SHP77 (cell line): ENCODE measurements at regions not wholly inside any gene's neighbourhood (a gene's known extent, or its start where the extent isn't known, plus 50 kb on each side); places are given as distances from the start of the nearest gene placed in this dataset.

Experiments
- DNase-seq, 2 experiments: peaks; one replicate each; lab custom pipeline; 2025; lab: John Stamatoyannopoulos, UW

GRCh38 chr2:216808805-216809425 lies 50.9 kb downstream of the TNP1 start:
- no peak for DNase-seq

GRCh38 chr2:216807857-216808272 lies 52.0 kb downstream of the TNP1 start:
- peak in 1 of 2 experiments; percentile 42 for DNase-seq

GRCh38 chr2:216804357-216805350 lies 55.2 kb downstream of the TNP1 start:
- no peak for DNase-seq

GRCh38 chr2:216803791-216804190 lies 56.1 kb downstream of the TNP1 start:
- peak; percentile 6 to 76 for DNase-seq

GRCh38 chr2:216802516-216803215 lies 57.2 kb downstream of the TNP1 start:
- peak; percentile 33 to 39 for DNase-seq

GRCh38 chr2:216800836-216801235 lies 59.0 kb downstream of the TNP1 start:
- DNase-seq = no peak

- DNase-seq = no peak
These were observed 59.9 kb downstream of the TNP1 start for GRCh38 chr2:216799873-216800431.

GRCh38 chr2:216796115-216796840 lies 63.6 kb downstream of the TNP1 start:
- DNase-seq = no peak

- no peak for DNase-seq
These were observed 66.5 kb downstream of the TNP1 start for GRCh38 chr2:216793386-216793785.

- DNase-seq = peak; percentile 30 to 52
These were observed 67.4 kb downstream of the TNP1 start for GRCh38 chr2:216792222-216793021.

- DNase-seq = no peak
These were observed 68.6 kb downstream of the TNP1 start for GRCh38 chr2:216791303-216791702.

- DNase-seq = no peak
These were observed 70.8 kb downstream of the TNP1 start for GRCh38 chr2:216789081-216789480.

- DNase-seq = no peak
These were observed 71.9 kb downstream of the TNP1 start for GRCh38 chr2:216787851-216788540.

GRCh38 chr2:216786676-216787075 lies 73.2 kb downstream of the TNP1 start:
- no peak for DNase-seq

- no peak for DNase-seq
These were observed 75.4 kb downstream of the TNP1 start for GRCh38 chr2:216784456-216784855.

- no peak for DNase-seq
These were observed 78.2 kb downstream of the TNP1 start for GRCh38 chr2:216781709-216782108.

- no peak for DNase-seq
These were observed 79.0 kb downstream of the TNP1 start for GRCh38 chr2:216780843-216781242.

- peak; percentile 75 to 87 for DNase-seq
These were observed 82.1 kb downstream of the TNP1 start for GRCh38 chr2:216777637-216778273.

- peak in 1 of 2 experiments; percentile 35 for DNase-seq
These were observed 80.9 kb upstream of the IGFBP5 start for GRCh38 chr2:216776066-216776850.
